ENCODE measurements at regions not wholly inside any gene's neighbourhood (a gene's known extent, or its start where the extent isn't known, plus 50 kb on each side); places are given as distances from the start of the nearest gene placed in this dataset.
A peak's percentile ranks its signal among the peaks of the same experiment; 100 is the strongest.

- TF ChIP-seq CTCF (IDR thresholded peaks at IDR 0.05) (no peak), REST (IDR thresholded peaks at IDR 0.05; ENCODE audit: low read depth, low read length) (no peak), RAD21 (IDR thresholded peaks at IDR 0.05; ENCODE audit: low read length) (peak; percentile 26; the same call in 1 of the 2 replicates), RFX5 (IDR thresholded peaks at IDR 0.05; ENCODE audit: low read length) (no peak), MAX (IDR thresholded peaks at IDR 0.05; ENCODE audit: low read depth) (no peak), ZBTB33 (IDR thresholded peaks at IDR 0.05; ENCODE audit: borderline replicate concordance, low read depth) (no peak), JUND (IDR thresholded peaks at IDR 0.05) (no peak), RCOR1 (IDR thresholded peaks at IDR 0.05; ENCODE audit: low read length) (no peak), NRF1 (IDR thresholded peaks at IDR 0.05; ENCODE audit: low read depth, low read length) (no peak), FOXM1 (IDR thresholded peaks at IDR 0.05; ENCODE audit: low read depth) (no peak), EZH2phosphoT487 (IDR thresholded peaks at IDR 0.05; ENCODE audit: borderline replicate concordance, low read depth) (no peak), GABPA (IDR thresholded peaks at IDR 0.05; ENCODE audit: low read depth) (no peak), EP300 (IDR thresholded peaks at IDR 0.05; ENCODE audit: borderline replicate concordance in 1 of 2, low read depth in 1 of 2, low read length in 1 of 2) (no peak)
These were observed 96.3 kb downstream of the RFPL4B start for GRCh38 chr6:112443179-112444065.

All from SK-N-SH (cell line).